ENCODE measurements at regions not wholly inside any gene's neighbourhood (a gene's known extent, or its start where the extent isn't known, plus 50 kb on each side); places are given as distances from the start of the nearest gene placed in this dataset.

DNA sequence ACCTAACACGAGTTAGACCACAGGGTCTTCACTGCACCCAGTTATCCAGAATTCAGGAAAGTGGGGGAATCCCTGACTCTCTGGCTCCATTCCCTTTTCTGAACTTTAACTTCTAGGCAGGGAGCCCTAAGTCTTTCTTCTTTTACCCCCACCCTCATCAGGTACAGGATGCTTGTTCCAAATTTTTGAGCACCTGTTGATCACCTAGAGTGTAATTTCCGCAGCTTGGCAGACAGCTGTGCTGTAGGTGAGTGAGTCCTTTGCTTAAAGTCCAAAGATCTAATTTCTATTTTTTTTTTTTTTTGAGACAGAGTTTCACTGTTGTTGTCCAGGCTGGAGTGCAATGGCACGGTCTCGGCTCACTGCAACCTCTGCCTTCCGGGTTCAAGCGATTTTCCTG is 89.5 kb upstream of the AKIRIN2 start:
- ChIA-PET CTCF (interaction anchor here (0.7 kb wide), 1 partner anchor 1020 kb away, joined by 4 read pairs; no protein-coding TSS in a partner anchor), POLR2A (ENCODE audit: low non-redundant PET) (no interaction called here)
- H3K9me3 ChIP-seq (ENCODE audit: low read depth, low read length, poor library complexity, severe bottlenecking) = no peaks in the 10 kb centered on the region
- DNase-seq (ENCODE audit: low spot score) = no peak
- H3K27me3 ChIP-seq (replicated peaks; ENCODE audit: insufficient read depth, low read depth, low read length, poor library complexity) = no peaks in the 10 kb centered on the region
- H3K4me3 ChIP-seq (ENCODE audit: low read depth, low read length, poor library complexity, severe bottlenecking) = no peak overlapping the region
- no peak overlapping the region for H3K27ac ChIP-seq (ENCODE audit: low read depth, low read length, poor library complexity, severe bottlenecking)
- H3K4me1 ChIP-seq (ENCODE audit: insufficient read depth, low read length, poor library complexity, severe bottlenecking) = peaks cover 33% of the 10 kb centered on the region
- intact Hi-C loops (cut with micrococcal nuclease; ENCODE audit: unreplicated experiment) = loop anchor here (10.0 kb wide), 1 partner anchor 397 kb away; no protein-coding TSS in a partner anchor
- BruUV-seq (replicated peaks) = no TSS peak
- TF ChIP-seq, protein P1, sequence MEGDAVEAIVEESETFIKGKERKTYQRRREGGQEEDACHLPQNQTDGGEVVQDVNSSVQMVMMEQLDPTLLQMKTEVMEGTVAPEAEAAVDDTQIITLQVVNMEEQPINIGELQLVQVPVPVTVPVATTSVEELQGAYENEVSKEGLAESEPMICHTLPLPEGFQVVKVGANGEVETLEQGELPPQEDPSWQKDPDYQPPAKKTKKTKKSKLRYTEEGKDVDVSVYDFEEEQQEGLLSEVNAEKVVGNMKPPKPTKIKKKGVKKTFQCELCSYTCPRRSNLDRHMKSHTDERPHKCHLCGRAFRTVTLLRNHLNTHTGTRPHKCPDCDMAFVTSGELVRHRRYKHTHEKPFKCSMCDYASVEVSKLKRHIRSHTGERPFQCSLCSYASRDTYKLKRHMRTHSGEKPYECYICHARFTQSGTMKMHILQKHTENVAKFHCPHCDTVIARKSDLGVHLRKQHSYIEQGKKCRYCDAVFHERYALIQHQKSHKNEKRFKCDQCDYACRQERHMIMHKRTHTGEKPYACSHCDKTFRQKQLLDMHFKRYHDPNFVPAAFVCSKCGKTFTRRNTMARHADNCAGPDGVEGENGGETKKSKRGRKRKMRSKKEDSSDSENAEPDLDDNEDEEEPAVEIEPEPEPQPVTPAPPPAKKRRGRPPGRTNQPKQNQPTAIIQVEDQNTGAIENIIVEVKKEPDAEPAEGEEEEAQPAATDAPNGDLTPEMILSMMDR (conservative IDR thresholded peaks at IDR 0.05; ENCODE audit: low read depth, low read length) = no peak
- no peak for TF ChIP-seq EZH2 (IDR thresholded peaks at IDR 0.05; ENCODE audit: borderline replicate concordance, low read depth, low read length, poor library complexity, severe bottlenecking)
- no peaks in the 10 kb centered on the region for H3K36me3 ChIP-seq (ENCODE audit: insufficient read depth, low read length, poor library complexity, severe bottlenecking)

DNA sequence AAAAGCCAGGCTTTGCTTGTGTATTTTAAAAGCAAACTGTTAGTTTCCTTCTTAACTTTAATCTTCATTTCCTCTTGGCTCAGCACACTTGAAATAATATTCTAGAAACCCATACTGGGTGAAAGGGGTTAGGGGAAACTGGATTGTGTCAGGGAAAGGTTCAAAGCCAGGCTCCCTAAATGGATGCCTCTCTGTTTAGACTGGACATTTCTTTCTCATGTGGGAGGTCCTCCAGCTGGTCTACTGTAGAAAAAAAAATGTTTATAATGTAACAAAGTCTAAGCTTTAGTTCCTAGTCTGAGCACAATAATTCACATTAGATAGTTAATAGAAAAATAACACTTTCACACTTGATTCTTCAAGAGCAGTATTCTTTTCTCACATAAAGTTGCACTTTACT is 89.0 kb upstream of the AKIRIN2 start:
- ChIA-PET CTCF (no interaction called here), POLR2A (ENCODE audit: low non-redundant PET) (no interaction called here)
- no peak overlapping the region for H3K4me3 ChIP-seq (ENCODE audit: low read depth, low read length, poor library complexity, severe bottlenecking)
- peaks cover 33% of the 10 kb centered on the region for H3K4me1 ChIP-seq (ENCODE audit: insufficient read depth, low read length, poor library complexity, severe bottlenecking)
- H3K36me3 ChIP-seq (ENCODE audit: insufficient read depth, low read length, poor library complexity, severe bottlenecking) = no peaks in the 10 kb centered on the region
- no peaks in the 10 kb centered on the region for H3K27me3 ChIP-seq (replicated peaks; ENCODE audit: insufficient read depth, low read depth, low read length, poor library complexity)
- H3K9me3 ChIP-seq (ENCODE audit: low read depth, low read length, poor library complexity, severe bottlenecking) = no peaks in the 10 kb centered on the region
- TF ChIP-seq EZH2 (IDR thresholded peaks at IDR 0.05; ENCODE audit: borderline replicate concordance, low read depth, low read length, poor library complexity, severe bottlenecking) = no peak
- TF ChIP-seq, protein P1 (conservative IDR thresholded peaks at IDR 0.05; ENCODE audit: low read depth, low read length) = no peak
- DNase-seq (ENCODE audit: low spot score) = no peak
- intact Hi-C loops (cut with micrococcal nuclease; ENCODE audit: unreplicated experiment) = loop anchor here (10.0 kb wide), 1 partner anchor 396 kb away; no protein-coding TSS in a partner anchor
- H3K27ac ChIP-seq (ENCODE audit: low read depth, low read length, poor library complexity, severe bottlenecking) = no peak overlapping the region
- no TSS peak for BruUV-seq (replicated peaks)

DNA sequence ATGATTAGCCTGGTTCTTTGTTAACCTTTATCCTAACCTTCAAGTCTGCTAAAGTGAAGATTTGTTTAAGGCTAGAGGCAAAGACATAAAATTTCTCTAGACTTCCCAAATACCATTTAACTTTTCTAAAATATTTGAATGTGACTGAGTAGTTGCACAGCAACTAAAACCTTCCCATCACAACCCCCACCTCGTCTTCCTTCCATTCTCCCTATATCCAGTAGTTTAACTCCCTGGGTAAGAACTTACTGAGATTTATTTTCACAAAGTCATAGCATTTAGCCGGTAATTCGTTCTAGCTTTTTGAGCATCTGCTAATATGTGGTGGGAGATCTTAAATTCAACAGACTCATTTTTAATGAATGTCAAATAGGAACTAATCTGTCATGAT is 87.9 kb upstream of the AKIRIN2 start:
- intact Hi-C loops (cut with micrococcal nuclease; ENCODE audit: unreplicated experiment) = loop anchor here (10.0 kb wide), 1 partner anchor 395 kb away; no protein-coding TSS in a partner anchor
- Histone ChIP-seq H3K27me3 (replicated peaks; ENCODE audit: insufficient read depth, low read depth, low read length, poor library complexity) (no peaks in the 10 kb centered on the region), H3K36me3 (ENCODE audit: insufficient read depth, low read length, poor library complexity, severe bottlenecking) (no peaks in the 10 kb centered on the region), H3K9me3 (ENCODE audit: low read depth, low read length, poor library complexity, severe bottlenecking) (no peaks in the 10 kb centered on the region), H3K4me3 (ENCODE audit: low read depth, low read length, poor library complexity, severe bottlenecking) (no peak overlapping the region), H3K27ac (ENCODE audit: low read depth, low read length, poor library complexity, severe bottlenecking) (no peak overlapping the region), H3K4me1 (ENCODE audit: insufficient read depth, low read length, poor library complexity, severe bottlenecking) (peaks cover 33% of the 10 kb centered on the region)
- BruUV-seq (replicated peaks) = no TSS peak
- CTCF ChIA-PET = no interaction called here
- no peak for DNase-seq (ENCODE audit: low spot score)
- TF ChIP-seq, protein P1 (conservative IDR thresholded peaks at IDR 0.05; ENCODE audit: low read depth, low read length) = no peak
- no peak for TF ChIP-seq EZH2 (IDR thresholded peaks at IDR 0.05; ENCODE audit: borderline replicate concordance, low read depth, low read length, poor library complexity, severe bottlenecking)
- POLR2A ChIA-PET (ENCODE audit: low non-redundant PET) = no interaction called here
